GM12873 (cell line): ENCODE measurements at regions not wholly inside any gene's neighbourhood (a gene's known extent, or its start where the extent isn't known, plus 50 kb on each side); places are given as distances from the start of the nearest gene placed in this dataset.

Experiments
- CTCF ChIP-seq: IDR thresholded peaks from 2 replicates; pipeline ENCODE4 v1.5.1; 2012; ENCODE audit warnings: low read depth, mild to moderate bottlenecking, moderate library complexity, low read length, control low read depth; ENCODE audit not compliant: insufficient read depth; ENCODE audit errors: missing control alignments

DNA sequence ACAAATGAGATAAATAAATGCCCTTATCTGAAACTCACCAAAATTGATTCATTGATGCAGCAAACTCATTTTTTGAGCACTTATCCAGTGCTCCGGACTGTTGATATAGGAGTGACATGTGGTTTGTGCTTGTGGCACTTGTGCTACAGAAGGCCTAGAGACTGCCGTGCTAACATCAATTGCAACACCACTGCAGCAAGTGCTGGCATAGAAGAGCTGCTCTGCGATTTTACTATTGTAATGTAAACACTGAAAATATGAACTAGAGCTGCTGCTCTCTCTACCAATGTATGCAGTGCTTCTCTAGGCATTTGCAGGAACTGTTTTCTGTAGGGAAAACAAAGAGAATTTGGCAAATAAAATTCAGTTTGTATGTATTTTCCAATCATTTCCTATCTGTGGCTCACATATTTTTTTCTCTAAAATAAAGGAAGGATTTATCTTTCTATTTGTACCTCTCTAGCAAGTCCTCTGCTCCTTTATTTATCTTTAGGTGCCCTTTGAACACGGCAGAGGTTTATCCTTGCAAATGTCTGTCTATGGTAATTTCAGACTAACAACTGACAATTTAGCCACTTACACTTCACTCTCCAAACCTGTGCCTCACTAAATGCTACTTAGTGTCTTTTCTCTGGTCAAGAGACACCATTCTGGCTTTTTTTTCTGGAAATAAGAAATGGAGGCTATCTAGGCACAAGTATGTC, 409.5 kb upstream of the ADGRL2 start:
- no peak for TF ChIP-seq CTCF

- no peak for TF ChIP-seq CTCF
Measured at GRCh38 chr1:81388435-81388834, 412.3 kb upstream of the ADGRL2 start.

DNA sequence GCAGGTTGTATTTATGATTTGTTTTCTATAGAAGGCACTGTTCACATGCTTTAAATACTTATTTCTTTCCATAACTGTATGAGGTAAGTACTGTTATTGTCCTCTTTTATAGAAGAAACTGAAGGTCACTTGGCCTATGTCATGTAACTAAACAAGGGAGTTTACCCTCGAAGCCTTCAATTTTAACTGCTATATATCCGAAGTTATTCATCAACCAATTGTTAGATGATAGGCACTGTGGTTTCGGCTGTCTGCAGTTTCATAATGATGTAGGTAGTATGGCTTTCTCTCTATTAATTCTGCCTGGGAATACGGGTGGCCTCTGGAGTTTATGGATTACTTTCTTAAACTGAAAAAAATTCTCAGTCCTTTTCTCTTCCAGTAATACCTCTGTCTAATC, 413.3 kb upstream of the ADGRL2 start:
- TF ChIP-seq CTCF, result no peak

- TF ChIP-seq CTCF, result no peak
Measured at GRCh38 chr1:81382561-81382960, 418.2 kb upstream of the ADGRL2 start.

DNA sequence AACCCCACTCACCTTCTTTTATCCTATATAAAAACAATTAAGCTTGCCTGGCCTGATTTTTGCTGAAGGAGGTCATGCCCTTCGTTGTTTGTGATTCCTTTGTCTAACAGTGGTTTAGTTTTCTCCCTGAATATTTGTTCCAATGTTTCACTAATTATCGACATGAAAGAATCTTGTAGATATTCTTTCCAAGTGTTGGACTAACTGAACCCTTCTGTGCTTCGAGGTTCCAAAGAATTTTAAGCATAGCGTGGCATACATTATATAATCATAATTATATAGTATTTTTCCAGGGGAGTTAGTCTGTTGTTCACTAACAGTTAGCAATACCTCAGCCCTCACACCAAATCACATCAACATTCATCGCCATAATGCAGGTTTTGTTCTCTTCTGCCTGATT, 418.9 kb upstream of the ADGRL2 start:
- no peak for TF ChIP-seq CTCF

DNA sequence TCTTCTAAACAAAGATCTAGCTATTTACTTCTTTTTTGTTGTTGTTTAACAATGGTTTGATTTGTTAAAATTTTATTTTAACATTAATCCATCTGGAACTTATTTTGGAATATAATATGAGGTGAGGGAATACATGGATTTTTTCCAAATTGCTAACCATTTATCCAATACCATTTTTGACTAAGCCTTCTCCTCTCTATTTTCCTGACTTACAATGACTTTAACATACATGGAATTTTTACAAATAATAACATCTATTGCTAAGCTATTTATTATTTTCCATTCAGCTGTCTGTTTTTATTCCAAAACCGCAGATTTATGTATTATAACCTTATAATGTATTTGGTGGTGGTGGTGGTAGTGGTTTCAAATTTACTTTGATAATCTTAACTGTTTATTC, 420.3 kb upstream of the ADGRL2 start:
- TF ChIP-seq CTCF, result no peak

DNA sequence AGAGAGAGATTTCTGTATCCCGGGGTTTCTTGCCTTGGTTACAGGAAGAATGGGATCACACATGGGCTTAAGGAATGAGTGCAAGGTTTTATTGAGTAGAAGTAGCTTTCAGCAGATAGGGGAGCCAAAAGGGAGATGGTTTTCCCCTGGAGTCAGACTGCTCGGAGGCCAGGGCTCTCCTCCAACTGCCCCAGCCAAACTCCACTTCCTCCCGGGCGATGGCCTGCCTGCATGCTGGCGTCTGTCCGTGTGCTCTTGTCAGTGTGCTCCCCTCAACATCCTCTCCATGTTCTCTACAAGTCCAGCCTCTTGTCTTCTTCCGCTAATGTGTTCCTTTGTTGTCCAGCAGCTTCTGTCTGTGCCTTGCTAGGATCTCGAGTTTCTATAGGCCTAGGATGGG, 421.3 kb upstream of the ADGRL2 start:
- TF ChIP-seq CTCF, result no peak
